ENCODE measurements at regions not wholly inside any gene's neighbourhood (a gene's known extent, or its start where the extent isn't known, plus 50 kb on each side); places are given as distances from the start of the nearest gene placed in this dataset.
"Not testable (repeated sequence)": the region's sequence is repeated elsewhere in the genome, so short reads cannot be mapped to it uniquely, and the experiment has no call there.

DNA sequence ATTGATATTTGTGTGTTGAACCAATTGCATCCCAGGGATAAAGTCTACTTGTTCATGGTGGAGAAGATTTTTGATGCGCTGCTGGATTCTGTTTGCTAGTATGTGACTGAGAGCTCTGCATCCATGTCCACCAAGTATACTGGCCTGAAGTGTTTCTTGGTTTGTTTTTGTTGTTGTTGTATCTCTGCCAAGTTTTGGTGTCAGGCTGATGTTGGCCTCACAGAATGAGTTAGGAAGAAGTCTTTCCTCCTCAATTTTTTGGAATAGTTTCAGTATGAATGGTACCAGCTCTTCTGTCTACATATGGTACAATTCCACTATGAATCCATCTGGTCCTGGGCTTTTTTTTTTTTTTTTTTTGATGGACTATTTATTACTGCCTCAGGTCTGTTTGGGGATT is 50.9 kb upstream of the OSTN start:
- no peak for DNase-seq

DNA sequence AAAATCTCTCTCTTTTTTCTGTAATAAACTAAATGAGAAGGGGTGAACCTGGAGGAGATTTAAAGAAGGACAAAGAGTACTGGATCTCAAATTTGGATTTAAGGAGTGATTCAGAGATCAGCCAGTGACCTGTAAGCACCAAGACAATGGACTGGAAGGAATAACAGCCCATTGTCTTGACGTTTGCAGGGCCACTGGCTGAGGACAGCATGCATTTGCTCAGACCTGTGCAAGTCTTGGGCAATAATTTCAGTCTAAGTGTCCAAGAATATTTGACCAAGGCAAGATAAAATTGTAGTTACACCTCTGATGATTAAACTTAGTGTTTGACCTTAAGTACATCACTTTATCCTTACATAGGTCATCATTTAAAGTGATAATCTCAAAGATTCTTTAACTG is 55.8 kb upstream of the OSTN start:
- DNase-seq, result no peak

DNA sequence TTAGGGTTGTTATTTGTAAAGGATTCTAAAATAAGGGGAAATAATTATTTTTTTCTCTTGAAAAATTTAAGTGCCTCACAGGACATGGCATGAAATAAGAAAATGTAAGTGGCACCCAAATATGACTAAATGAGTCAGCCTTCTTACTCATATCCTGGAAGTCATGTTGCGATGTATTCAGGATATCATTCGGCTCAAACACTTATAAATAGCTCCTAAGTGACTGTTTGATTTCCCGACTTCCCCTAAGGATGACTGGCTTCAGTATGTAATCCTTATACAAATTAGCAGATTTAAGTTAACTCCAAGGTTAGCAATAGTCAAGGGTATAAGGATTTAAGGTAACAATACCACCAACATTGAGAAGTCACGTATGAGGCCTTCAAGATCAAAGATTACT is 57.3 kb upstream of the OSTN start:
- no peak for DNase-seq

DNA sequence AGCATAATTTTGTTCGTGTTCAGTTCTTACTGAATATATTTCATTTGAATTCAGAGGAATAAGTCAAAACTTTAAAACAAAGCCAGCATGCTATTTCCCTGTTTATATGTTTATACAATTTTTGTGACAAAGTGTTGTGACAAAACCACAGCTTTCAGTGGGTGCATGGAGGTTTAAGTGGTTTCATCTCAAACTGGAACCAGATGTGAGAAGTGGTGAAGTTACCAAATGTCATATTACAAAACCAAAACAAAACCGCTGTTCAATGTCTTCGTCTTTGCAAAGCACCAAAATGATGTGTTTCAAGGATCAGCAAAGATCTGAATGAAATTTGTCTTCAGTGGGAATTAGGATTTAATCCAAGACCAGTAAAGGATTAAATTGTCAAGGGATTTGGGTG is 59.3 kb upstream of the OSTN start:
- no peak for DNase-seq

DNA sequence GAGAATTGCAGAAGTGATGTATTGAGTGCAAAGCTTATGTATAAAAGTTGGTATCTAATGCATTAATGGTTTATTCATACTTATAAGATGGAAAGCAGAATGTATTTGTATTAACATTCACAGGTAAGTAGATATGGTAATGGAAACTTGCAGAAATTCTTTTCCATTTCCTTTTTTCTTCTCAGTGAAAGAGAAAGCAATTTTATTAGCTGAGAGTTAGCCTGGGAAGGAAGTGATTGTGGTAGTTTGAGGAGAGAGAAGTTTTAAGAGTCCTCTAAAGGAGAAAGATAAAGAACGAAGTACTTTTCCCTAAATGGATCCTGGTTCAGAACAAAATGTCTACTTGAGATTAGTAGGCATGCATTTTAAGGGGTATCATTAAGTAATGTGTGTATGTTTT is 60.1 kb upstream of the OSTN start:
- no peak for DNase-seq

DNA sequence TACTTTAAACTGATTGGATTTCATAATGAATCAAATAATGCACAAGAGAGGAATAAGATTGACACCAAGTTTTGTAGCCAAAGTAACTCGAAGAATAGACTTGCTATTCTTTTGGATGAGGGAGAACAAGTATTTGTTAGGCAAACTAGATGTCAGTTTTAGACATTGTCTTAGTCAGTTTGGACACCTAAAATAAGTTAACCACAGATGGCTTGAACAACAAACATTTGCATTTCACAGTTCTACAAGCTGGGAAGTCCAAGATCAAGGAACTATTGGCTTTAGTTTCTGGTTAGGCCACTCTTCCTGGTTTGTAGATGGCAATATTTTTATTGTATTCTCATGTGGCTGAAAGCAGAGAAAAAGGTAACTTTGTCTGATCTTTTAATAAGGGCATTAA is 61.3 kb upstream of the OSTN start:
- DNase-seq, result no peak

DNA sequence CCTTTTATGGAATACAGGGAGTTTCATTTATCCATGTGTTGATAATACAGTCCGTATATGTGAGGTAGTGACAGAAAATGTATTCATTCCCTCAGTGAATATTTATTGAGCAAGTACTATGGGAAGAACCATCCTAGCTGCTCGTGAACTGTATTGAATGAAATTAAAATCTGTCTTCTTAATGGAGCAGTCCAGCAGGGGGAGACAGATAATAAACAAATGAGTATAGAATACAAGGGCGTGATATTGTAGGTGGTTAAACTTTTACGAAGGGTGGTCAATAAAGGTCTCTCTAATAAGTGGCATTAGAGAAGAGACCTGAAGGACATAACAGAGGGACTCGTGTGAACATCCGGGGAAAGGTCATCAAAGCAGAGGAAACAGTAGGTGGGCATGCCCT is 62.7 kb upstream of the OSTN start:
- no peak for DNase-seq

DNA sequence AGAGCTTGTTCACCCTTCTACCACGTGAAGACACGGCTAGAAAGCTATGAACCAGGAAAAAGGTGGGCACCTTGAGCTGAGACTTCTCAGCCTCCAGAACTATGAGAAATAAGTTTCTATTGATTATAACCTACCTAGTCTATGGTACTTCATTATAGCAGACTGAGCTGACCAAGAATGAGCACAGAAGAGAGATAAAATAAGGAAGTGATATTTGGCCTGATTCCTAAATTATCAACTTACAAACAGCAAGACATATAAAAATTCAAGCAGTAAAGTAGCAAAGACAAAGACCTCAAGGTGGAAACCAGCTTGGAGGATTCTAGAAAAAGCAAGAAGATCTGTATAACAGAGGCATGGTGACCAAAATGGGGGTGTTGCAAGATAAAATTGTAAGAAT is 63.9 kb upstream of the OSTN start:
- no peak for DNase-seq

DNA sequence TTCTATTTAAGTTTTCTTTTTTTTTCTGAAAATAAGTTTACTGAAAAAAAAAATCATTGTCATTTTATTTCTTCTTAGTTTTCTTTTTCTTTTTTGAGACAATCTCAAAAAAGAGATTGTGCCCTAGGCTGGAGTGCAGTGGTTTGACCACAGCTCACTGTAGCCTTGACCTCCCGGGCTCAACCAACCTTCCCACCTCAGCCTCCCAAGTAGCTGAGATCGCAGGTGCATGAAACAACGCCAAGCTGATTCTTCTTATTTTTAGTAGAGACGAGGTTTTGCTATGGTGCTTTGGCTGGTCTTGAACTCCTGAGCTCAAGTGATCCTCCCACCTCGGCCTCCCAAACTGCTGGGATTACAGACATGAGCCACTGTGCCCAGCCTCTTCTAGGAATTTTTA is 65.7 kb upstream of the OSTN start:
- no peak for DNase-seq

DNA sequence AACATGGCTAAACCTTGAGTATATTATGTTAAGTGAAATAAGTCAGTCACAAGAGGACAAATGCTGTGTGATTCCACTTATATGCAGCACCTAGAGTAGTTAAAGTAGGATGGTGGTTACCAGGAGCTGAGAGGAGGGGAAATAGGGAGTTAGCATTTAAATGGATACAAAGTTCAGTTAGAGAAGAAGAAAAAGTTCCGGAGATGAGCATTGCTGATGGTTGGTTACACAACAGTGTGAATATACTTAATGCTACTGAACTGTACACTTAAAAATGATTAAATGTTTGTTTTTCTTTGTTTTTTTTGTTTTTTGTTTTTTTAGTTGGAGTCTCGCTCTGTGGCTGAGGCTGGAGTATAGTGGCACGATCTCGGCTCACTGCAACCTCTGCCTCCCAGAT is 67.7 kb upstream of the OSTN start:
- no peak for DNase-seq

DNA sequence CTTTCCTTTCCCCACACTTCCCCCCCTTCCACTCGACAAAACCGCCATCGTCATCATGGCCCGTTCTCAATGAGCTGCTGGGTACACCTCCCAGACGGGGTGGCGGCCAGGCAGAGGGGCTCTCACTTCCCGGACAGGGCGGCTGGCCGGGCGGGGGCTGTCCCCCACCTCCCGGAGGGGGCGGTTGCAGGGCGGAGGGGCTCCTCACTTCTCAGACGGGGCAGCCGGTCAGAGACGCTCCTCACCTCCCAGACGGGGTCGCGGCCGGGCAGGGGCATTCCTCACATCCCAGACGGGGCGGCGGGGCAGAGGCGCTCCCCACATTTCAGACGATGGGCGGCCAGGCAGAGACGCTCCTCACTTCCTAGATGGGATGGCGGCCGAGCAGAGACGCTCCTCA is 74.2 kb upstream of the OSTN start:
- DNase-seq, result not testable (repeated sequence)

DNA sequence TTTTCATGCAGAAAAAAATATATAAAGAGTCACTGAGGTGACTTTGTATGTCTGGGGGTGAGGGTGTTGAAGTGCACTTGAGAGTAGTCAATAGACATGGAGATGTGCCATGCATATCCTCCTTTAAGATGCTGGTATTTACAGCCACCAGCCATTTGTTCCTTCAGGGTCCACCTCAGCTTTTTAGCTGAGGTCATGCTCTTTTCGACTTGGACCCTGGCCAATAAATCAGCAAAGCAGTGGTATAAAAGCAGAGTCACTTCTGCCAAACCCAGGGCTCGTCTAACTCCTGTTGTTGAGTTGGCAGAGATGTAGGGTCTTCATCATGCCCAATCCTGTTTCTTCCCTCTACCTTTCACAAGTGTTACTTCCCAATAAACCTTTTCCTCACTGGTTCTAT is 75.1 kb upstream of the OSTN start:
- DNase-seq, result no peak

DNA sequence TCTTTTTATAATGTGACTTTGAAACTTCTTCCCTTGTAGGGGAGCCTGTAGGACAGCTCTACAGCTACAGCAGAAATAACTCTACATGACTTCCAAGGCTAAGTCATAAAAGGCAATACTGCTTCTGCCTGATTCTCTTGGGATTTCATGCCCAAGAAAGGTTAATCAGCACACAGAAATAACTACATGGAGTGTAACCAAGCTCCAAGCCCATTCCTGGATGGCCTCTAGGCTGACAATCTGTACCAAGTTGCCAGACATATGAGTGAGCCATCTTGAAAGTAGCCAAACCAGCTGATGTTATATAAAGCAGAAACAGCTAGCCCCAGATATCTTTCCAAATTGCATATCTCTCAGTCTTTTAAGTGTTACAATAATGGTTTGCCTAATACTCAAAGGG is 75.8 kb upstream of the OSTN start:
- DNase-seq, result no peak

DNA sequence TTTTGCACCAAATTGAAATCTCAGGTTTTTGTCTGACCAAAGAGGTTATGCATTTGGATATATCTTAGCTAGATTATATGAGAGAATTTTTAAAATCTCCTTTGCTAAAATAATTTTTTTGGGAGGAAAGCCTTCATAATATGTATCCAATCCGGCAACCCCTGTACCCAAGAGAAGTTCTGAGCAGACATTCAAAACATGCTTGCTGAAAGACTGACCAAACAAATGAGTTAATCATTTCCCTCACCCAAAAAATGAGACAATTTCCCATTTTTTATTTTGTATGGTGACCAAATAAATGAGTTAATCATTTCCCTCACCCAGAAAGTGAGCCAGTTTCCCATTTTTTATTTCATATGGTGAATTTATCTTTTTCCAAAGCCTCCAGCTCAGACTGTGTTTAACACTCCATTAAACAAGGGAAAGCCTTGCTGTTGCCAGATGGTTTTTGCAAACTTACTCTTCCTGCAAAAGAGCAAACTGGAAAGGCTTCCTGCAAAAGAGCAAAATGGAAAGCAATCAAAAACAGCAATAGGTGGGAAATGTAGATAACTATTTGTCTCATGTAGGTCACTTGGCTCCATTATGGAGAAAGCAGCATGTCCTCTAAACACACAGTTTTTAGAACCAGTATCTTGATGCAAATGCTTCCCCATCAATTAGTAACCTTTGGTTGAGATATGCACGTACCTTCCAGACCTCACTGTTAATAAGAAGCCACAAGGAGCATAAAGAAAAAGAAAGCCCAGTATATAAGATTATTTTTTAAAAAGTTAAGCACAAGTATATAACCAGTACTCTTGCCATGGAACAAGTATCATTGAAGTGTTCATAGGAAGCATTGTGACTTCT is 78.4 kb upstream of the OSTN start:
- DNase-seq, result no peak

DNA sequence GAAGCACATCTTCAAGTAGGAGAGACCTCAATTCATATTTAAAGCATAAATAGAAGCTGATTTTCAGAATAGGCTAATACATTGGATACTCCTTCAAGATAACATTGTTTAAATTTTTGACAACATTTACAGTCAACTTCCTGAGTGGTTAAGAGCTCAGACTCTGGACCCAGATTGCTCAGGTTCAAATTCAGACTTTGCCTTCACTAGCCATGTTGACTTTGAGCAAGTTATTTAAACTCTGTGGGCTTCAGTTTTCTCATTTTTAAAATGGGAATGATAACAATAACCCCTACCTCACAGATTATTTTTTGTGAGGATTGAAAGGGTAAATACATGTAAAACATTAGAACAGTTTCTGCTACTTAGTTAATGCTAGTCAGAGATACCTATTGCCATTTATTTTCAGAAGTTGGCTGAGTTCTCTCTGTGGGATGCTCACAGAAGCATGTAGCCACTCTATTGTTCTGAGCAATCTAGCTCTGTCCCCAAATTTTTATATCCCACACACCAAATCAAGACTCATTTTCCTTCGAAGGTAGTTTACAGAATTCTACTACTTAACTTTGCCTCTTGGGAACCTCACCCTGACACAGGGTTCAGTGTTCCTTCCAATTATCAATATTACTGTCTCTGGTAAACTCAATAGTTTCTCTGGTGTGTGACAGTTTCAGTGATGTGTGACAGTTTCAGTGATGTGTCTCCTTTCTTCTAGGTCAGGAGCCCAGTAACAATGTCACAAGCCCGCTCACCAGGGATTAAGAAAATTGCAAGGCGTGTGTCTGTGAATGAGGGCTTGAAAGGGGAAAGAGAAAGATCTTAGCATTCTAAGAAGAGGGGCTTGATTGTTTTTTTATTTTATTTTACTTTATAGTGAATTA is 79.4 kb upstream of the OSTN start:
- DNase-seq, result no peak

DNA sequence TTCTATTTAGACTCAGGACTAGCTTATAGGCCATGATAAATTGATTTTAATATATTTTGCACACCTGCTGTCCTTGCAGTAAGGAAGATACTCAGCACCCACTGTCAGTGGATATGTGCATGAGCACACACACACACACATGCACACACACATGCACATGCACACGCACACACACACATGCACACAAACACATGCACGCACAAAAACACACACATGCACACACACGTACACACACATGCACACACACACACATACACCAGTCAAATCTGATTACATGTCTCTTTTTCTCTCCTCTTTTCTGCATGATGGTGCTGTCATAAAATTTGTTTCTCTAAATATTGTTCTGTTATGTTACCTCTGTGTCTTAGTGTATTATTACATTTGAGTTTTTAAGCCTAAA is 87.3 kb upstream of the OSTN start:
- DNase-seq, result no peak

DNA sequence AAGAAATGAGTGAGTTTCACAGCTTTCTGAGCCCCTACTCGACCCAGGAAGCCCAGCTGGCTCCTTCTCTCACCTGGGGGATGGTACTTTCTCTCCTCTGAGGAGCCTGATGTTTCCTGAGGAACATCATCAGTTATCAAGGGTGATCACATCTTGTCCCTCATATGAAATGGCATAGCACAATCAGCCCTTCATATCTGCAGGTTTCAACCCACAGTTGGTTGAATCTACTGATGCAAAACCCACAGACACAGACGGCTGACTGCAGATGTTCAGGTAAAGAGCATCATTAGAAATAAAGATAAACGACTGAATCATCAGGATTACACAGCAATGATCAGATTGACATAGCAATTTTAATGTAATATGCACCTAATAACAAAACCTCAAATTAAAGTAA is 93.6 kb upstream of the OSTN start:
- no peak for DNase-seq

DNA sequence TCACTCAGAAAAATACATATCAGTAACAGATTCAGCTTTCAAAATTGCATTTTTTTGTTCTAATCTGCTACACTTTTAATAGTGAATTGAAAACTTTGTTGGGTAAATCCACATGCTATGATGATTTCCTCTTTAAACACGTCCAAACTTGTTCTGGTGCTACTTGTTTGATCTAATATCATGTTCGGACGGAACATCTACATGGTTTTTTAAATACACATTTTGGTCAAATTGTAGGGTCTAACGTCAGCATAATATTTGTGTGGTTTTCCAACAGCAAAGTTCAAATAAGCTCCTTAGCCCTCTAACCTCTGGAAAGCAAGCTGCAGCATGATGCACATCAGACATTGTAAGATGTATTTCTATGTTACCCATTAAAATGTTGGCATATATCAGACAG is 98.5 kb upstream of the OSTN start:
- no peak for DNase-seq

DNA sequence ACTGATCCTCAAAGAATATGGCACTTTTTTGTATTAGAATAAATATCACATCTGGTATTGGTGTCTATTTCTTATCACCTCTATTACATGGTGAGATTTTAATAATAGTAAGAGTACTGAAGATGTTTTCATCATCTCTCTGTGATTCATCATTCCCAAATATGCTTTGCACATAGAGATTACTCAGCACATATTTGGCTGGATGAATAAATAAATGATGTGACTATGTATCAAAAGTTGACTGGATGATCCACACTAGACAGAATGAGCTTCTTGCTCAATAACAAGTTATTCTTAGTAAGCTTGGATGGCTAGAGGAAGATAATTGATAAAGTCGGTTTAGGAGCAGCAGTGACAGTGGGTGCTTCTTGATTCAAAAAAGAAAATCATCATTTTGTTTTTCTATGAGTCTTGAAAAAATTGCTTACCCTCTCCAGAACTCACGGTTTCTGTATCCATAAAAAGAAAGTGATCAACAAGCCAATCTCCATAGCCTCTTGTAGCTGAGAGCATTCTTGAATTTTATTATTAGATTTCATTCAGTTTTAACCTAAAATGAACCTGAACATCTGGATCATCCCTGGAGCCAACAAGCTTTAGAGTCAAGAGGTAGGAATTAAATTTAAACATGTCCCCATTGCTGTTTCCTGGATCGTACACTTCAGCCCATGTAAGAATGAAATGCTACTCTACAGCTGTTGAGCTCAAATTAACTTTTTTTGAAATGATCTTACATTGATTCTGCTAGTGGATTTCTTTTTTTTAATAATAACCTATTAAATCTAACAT is 104.8 kb upstream of the OSTN start:
- no peak for DNase-seq

DNA sequence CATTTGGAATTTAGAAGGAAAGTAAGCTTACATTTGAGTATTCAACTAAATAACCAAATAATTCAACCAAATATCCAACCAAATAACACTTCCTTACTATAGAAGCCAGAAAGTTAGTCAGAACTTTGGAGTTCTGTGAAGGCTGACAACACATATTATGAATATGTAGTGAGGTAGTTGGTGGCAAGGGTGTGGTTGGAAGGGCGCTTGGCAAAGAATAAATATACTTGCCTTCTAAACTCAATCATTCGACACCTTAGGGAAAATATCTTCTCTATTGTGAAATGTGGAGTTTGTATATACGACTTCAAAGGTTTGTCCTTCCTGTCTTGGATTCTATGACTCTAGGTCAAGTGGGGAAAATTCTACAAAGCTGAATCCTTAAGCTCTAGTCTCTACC is 111.7 kb upstream of the OSTN start:
- DNase-seq, result no peak

DNA sequence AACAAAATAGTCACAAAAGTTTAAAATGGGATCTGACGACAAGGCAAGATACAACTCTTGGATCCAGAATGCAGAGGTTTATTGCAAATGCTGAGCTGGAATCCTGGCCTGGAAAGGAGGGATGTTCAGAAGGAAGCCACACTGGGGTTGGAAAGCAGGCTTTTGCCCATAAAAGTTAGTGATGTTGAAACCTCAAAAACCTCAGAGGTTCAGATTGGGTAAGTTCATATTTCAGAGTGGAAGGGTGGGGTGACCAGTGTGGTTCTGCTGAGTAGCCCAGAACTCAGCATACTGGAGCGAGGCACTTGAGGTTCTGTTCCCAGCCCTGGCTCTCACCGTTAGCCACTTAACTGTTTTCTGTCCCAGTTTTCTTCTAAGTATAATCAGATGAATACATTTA is 114.0 kb upstream of the OSTN start:
- DNase-seq, result no peak

DNA sequence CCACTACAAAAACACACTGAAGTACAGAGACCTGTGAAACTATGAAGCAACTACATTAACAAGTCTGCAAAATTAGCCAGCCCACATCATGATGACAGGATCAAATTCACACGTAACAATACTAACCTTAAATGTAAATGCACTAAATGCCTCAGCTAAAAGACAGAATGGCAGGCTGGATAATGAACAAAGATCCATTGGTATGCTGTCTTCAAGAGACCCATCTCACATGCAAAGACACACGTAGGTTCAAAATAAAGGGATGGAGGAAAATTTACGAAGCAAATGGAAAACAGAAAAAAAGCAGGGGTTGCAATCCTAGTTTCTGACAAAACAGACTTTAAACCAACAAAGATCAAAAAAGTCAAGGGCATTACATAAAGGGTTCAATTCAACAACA is 120.1 kb upstream of the OSTN start:
- DNase-seq, result not testable (repeated sequence)

DNA sequence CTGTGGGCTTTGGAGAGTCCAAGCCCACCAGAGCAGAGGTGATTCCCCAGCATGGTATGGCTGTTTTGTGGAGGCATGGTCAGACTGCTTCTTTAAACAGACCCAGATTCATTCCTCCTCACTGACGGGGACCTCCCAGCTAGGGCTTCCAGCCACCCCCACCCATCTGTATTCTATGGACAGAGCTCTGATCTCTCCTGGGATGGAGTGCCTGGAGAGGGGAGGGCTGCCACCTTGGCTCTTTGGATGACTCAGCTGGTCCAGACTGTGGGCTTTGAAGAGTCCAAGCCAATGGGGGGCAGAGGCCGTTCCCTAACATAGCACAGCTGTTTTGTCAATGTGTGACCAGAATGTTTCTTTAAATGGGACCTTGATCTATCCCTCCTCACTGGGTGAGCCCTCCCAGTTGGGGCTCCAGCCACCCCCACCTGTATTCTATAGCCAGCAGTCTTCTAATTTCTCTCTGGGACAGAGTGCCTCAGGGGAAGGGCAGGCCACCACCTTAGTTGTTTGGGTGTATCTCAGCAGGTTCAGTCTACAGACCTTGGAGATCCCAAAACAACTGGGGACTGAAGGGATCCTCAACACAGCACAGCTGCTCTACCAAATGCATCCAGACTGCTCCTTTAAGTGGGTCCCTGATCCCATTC is 122.0 kb upstream of the OSTN start:
- no peak for DNase-seq

All from NCI-H774 (cell line).